HG03159 (cell line): ENCODE measurements at regions not wholly inside any gene's neighbourhood (a gene's known extent, or its start where the extent isn't known, plus 50 kb on each side); places are given as distances from the start of the nearest gene placed in this dataset.

Experiments used
- ATAC-seq: cut with Tn5 transposase; IDR thresholded peaks from one replicate; pipeline ENCODE4 v1.9.1; 2021; ENCODE audit warnings: mild to moderate bottlenecking, moderate library complexity; ENCODE audit not compliant: unreplicated experiment

DNA sequence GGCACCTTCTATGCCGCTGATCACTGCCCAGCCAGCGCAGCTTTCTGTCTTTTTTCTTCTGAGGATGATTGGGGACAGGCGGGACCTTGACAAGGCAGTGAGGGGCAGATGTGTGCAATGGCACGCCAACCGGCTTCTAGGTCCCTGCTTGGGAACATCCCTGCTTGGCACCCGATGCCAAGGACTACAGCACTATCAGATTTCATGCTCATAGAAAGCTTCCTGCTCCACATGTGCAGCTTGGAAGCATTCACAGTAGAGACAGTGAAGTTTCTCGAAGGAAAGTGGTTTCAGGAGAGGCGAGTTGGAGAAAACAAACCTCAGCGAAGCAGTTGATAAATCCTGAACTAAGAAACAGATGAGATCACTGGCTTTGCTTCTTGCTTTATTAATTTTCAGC lies 267.5 kb upstream of the HABP2 start:
- no peak for ATAC-seq

DNA sequence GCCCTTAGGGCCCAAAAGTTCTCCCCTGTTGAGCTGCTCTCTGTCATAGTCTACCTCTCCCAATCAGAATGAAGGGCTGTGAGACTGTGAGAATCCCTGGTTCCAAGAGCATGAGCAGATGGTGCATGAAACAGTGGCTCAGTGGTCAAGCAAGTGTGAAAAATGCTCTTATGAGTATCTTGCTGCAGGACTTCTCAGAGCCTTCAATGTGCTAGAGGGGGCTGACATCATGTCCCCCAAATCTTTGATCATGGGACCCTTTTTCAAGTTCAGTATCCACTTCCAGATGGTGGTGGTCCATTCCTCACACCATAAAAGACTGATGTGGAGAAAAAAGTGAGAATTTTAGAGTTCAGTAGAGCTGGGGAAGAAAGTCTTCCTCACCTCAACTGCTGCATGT lies 265.3 kb upstream of the HABP2 start:
- no peak for ATAC-seq

DNA sequence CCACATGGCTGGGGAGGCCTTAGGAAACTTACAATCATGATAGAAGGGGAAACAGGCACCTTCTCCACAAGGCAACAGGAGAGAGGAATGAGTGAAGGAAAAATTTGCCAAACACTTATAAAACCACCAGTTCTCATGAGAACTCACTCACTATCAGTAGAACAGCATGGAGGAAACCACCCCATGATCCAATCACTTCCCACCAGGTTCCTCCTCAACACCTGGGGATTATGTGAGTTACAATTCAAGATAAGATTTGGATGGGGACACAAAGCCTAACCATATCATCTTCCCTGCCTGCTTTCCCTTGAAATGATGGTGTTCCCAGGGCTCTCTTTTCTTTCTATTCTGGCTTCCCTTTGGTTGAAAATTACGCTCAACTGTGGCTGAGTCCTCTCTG lies 262.7 kb upstream of the HABP2 start:
- no peak for ATAC-seq

DNA sequence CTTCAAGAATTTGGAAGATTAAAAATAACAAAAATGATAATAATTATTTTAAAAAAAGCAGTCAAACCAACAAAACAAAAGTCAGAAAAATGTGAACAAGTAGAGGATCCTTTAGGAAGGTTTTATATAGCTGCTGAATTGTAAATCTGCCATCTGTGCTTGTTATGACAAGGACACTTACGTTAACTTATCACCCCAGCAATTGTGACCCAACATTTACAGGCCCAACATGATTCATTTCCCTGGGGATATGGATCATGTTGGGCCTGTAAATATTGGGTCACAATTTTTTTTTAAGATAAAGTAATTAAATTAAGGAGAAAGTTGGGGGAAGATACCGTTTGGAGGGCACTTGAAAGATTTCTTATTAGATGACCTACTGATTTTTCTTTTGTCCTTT lies 261.4 kb upstream of the HABP2 start:
- ATAC-seq: no peak

DNA sequence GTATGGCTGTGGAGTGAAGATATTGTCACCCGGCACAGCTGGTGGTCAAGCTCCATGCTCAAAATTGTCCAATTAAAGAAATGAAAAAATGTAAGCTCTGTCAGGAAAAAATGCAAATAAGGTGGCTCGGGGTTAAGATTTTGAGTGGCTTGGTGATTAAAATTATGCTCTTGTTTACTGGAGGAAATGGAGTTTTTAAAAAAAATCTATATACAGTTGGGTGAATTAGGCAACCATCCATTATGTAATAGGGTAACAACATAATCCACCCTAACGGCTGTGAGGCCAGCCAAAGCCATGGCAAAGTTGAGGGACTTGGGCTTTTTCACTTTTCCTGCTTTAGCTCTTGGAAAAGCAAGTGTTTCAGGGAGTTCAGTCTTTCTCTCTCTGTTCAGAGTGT lies 260.8 kb upstream of the HABP2 start:
- no peak for ATAC-seq

DNA sequence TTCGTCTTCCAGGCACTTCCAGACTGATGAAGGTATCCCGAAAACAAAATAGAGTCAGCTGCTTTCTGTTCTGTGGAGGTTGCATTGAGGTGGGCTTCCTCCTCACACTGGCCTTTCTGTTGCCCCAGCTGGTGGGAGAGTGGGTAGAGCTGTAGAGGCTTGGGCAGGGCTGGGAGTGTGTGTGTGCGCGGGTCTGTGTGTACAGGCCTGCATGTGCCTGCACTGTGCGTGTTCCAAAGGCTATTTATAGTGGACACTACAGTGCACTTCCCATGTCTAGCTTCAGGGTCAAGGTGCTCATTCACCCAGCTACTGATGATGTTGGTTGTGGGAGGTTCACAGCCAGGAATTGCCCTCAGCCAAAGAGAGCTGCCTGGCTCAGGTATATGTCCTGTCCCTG lies 260.1 kb upstream of the HABP2 start:
- ATAC-seq: no peak

DNA sequence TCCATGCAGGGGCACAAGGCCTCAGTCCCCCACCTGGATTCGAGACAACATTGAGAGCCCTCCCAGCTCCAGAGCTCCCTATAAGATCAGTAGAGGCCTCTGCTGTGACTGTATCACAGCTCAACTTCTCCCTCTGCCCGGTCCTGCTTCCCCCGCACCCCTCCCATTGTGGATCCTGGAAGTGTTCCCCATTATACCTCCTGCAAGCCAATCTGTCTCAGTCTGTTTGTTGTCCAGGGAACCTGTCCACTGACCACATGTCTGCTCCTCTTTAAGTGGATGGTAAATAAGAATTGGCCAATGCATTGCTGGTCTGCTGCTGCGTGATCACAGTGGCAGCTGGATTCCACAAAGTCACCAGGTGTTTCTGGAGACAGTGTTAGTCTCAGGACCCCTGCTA lies 259.7 kb upstream of the HABP2 start:
- no peak for ATAC-seq

DNA sequence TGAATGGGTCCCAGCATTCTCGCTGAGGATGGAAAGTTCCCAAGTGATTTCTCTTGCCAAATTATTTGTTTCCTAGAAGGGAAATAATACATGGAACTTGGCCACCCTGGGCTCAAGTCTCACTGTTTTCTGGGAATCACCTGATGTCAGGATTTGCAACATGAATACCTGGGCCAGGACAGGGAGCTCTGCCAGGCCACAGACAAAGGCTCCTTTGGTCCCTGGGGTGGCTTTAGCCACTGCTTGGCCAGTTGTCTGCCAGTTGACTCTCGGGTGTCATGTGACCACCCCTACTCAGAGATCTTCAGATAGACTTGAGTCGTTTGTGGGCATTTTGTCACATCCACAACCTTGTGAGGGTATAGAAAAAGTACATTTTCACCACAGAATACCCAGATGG lies 258.0 kb upstream of the HABP2 start:
- ATAC-seq: no peak

DNA sequence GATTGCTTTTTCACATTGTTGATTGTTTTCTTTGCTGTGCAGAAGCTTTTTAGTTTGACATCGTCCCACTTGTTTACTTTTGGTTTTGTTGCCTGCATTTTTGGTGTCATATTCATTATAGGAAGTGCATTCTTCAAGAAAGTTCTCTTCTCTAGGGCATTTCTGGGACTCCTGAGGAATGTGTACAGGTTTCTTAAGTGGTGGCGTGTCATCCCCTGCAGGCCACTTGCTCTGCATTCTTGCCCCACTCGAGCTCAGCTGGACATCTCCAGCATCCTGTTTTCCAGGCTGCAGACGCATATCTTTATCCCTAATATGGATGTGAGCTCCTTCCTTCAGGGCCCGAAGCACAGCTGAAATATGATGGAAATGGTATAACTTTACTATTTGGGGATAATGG lies 255.6 kb upstream of the HABP2 start:
- ATAC-seq: no peak

DNA sequence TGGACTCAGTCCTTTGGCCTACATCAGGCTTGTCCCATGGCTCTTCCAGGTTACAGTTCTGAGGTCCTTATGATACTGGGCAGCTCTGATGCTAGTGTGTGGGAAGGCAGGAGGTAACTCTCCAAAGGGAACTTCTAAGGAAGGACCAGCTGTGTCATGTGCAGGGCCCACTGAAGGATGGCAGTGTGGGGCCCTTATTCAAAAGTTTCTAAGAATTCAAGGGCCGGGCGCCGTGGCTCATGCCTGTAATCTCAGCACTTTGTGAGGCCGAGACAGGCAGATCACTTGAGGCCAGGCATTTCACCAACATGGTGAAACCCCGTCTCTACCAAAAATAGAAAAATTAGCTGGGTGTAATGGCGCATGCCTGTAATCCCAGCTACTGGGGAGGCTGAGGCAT lies 254.2 kb upstream of the HABP2 start:
- no peak for ATAC-seq

DNA sequence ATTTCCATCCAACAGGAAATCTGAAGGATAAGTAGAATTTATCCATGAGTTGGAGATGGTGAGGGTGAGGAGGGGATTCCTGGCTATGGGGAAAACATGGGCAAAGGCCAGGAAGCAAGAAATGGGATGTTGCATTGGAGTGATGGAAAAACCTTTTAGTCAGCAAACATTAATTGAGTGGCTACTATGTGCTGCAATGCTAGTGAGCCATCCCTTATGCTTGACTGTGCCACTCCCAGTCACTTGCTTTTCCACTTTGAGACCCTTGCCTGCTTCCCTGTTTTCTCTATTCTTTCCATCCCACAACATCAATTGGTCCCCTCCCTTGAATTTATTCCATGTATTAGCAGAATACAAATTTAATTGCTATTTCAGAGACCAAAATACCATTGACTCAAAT lies 252.7 kb upstream of the HABP2 start:
- no peak for ATAC-seq

DNA sequence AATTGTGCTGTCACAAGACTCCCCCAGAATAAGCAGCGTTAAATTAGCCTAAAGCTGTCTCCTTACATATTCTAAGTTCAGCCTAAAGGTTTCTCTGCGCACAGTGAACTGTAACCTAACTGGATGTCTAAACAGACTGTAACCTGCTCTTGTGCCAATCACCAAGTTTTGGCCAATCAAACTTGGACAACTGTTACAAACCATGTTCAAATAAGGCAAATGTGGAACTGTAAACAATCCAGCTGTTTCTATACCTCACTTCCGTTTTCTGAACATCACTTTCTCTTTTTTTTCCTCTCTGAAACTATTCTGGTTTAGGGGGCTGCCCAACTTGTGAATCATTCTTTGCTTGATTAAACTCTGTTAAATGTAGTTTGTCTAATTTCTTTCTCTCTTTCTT lies 252.2 kb upstream of the HABP2 start:
- ATAC-seq: peak; percentile 72

DNA sequence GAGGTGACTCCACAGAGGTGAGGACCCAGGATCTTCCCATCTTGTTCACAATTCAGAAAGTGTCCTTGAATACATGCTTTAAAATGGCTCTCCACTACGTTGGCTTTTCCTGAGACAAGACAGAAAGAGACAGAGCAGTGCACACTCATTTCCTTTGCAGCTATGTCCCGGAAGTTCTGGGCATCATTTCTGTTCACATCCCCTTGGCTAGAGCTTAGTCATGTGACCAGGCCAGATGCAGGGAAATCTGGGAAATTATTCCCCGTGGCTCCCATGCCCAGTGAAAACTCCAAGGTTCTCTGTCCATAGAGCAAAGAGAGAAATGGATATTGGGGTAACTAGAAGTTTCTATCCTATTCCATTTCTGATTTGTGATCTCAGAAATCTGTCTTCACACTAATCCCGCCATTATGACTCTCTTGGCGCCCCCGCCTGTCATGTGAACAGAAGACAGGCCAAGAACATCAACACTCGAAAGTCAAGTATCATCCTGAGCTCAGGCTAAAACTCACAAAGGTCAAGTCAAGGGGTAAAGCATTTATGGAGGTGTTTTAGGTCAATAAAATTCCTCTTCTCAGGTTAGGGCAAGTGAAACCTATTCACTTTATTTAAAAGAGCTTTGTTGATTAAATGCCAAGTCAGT lies 251.4 kb upstream of the HABP2 start:
- ATAC-seq: no peak

DNA sequence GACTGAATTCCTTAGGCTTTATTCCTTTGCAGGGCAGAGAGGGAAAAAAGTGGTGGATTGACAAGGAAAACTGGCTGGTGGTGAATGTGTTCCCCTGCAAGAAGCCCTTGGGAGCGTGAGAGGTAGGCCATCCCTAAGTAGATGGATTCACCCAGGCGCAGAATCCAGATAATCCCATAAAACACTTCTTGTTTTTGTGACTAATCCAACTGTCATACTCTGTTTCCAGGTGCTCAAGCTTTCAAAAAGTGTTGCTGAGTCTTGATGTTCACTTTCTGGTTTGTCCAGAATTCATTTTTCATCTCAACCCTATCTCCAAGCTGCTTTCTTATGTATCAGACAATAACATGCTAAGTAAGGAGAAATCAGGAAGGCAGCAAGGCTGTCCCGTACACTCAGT lies 250.8 kb upstream of the HABP2 start:
- no peak for ATAC-seq

DNA sequence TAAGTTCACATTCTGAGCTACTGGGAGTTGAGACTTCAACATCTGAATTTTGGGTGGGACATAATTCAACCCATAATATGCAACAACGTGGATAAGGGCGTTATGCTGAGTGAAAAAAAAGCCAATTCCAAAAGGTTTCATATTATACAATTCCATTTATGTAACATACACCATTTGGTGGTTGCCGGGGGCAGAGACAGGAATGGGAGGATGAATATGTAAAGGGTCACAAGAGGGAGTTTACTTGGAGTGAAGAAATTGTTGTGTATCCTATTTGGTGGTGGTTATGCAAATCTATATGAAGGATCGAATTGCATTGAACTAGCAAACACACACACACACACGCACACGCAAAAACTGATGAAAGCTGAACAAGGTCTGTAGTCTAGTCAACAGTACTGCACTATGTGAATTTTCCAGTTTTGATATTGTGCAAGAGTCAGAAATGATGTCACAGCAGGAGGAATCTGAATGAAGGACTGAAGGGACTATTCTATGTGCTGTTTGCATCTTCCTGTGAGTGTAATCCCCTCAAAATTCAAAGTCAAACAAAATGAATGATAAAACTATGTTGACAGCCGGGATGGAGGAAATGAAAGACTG lies 249.2 kb upstream of the HABP2 start:
- no peak for ATAC-seq

DNA sequence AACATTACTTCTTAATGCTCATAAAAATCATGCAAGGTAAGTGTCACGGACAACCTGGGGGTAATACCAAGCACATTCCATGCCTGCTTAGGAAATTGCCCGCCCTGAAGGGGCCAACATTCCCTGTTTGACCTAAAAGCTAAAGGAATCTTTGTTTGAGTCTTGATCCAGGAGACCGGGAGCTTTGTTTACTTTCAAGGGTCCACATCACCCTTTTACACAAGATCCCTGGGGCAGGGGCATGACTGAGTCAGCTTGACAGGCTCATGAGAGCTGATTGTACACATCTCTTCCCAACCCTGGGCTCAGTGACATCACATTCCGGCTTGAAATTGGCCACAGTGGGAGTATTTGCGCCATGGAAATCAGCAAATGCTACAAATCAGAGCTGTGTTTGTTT lies 248.1 kb upstream of the HABP2 start:
- no peak for ATAC-seq

DNA sequence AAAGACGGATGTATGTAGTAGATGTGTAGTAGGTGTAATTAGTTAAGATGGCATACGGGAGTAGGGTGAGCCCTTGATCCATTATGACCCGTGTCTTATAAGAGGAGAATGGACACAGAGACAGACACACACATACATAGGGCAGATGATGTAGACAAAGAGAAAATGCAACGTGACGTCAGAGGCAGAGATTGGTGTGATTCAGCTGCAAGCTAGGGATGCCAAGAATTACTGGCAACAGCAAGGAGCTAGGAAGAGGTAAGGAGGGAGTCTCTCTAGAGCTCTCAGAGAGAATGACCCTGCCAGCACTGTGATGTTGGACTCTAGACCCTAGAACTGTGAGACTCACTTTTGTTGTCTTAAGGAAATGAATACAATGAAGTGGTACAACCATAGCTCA lies 247.0 kb upstream of the HABP2 start:
- ATAC-seq: no peak

DNA sequence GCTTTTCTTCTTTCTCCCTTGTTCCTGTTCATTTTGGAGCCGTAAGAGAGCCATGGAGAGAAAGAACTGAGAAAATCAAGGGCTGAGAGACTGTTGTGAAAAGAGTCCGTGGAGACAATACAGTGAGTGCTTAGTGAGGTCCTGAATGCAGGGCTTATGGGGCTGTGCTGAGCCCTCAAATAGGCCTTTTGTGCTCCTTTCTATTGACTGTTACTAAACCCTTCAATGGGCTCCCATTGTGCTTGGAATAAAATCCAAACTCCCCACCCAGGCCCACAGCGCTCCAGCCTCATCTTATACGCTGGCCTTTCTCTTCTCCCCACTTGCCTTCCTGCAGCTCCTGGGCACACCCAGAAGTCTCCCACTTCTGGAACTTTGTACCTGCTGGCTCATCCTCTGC lies 243.1 kb upstream of the HABP2 start:
- ATAC-seq: no peak

DNA sequence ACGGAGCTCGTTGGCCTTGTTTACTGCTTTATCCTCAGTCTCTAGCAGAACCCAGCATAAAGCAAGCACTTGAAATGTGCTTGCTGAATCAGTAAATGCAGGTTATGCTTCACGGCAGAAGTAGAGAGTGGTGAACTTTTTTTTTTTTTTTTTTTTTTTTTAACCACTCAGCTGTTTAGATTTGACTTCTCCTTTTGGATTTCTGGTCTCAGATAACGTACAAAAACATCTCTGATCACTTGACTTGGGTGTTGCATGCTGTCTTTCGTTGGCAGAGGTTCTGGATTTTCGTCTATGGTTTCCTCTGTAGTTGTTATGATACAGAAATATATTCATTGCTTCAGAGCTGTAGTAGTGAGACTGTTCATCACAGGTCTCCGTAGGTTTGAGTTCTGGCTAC lies 242.5 kb upstream of the HABP2 start:
- ATAC-seq: no peak

DNA sequence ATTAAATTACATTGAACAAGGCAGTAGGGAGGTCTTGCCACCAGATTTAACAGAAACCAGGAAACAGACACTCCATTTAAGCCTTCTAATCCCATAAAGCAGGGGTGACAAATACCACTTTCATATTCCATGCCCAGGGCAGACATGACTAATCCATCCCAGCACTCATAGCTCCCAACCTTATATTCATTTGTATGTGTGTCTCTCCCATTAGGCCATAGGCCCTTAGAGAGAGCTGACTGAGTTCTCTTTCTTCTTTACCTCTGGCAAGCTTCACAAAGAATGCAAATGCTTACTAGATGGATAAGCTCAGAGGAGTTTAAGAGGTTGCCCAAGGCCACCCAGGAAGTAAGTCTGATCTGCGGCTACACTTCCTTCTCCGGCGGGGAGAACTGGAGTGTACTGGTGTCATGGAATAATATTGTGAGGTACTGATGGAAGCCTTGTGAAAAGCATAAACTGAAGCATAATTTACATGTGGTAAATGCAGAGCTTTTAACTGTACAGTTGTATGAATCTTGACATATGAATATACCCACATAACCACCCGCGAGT lies 239.7 kb upstream of the HABP2 start:
- no peak for ATAC-seq

DNA sequence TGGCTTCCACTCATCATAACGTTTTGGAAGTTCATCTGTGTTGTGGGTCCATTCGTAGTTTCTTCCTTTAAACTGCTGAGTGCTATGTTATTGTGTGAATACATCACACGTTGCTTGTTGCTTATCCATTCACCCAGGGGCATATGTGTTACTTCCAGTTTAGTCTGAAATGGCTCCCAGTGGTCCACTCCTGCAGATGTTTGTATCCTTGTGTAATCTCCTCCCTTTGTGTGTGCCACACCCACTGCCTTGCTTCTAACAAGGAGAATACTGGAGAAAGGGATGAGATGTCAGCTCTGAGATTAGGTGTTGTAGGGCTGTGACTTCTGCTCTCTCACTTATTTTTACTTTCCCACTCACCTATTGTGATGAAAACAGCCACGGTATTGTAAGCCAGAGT lies 239.1 kb upstream of the HABP2 start:
- ATAC-seq: no peak

DNA sequence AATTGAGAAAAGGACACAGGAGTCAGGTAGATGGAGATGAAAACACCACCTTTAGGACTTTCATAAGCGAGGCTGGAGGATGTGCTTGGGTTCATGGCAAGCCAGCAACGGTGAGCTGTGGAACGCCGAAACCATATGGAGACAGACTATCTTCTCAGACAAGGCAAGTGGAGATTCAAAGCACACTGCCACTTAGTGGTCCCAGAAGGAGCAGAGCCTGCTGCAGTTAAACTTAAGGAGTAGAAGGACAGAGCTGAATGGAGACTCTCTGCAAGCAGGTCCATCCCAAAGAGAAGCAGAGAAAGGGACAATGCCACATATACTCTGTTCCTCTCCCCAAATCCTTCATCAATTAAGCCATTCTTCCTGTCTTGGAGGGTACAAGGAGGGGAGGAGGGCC lies 236.3 kb upstream of the HABP2 start:
- ATAC-seq: no peak

DNA sequence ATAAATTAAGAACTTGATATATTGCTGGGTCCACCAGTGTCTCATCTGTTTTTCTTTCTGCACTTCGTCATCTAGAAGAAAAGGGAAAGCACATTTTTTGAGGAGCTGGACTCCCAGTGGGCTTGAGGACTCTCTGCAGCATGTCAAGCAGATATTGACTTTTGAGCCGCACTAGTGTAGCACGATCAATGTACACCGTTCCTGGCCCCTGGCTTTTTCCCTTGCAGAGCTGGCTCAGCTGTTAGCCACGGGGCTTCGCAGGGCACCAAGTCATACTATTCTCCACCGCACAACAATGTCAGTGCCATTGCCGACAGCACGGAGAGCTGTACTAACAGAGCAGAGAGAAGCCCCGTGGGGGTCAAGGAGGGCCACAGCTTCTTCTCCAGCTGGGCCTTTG lies 235.4 kb upstream of the HABP2 start:
- no peak for ATAC-seq
